ENCODE measurements at regions not wholly inside any gene's neighbourhood (a gene's known extent, or its start where the extent isn't known, plus 50 kb on each side); places are given as distances from the start of the nearest gene placed in this dataset.

DNA sequence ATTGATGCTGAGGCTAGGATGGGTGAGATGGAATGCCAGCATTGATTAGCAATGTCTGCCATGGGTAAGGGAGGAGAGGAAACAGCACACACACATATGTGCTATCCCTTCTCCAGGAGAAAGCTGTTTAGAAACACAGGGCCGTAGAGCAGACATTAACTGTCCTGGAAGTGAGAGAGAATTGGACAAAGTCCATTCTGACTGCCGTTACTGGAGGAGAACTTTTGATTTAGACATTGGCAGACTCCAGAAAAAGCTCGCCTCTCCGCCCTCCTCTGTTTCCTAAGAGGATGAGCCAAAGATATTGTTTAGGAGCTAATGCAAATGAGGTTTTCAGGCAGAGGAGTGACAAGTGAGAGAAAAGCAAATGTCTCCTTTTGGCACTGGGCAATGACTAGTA lies 237.0 kb downstream of the HAPSTR1 start:
- TF ChIP-seq EZH2 (IDR thresholded peaks at IDR 0.05; ENCODE audit: insufficient read depth, low read length): no peak
- TF ChIP-seq, protein P1, sequence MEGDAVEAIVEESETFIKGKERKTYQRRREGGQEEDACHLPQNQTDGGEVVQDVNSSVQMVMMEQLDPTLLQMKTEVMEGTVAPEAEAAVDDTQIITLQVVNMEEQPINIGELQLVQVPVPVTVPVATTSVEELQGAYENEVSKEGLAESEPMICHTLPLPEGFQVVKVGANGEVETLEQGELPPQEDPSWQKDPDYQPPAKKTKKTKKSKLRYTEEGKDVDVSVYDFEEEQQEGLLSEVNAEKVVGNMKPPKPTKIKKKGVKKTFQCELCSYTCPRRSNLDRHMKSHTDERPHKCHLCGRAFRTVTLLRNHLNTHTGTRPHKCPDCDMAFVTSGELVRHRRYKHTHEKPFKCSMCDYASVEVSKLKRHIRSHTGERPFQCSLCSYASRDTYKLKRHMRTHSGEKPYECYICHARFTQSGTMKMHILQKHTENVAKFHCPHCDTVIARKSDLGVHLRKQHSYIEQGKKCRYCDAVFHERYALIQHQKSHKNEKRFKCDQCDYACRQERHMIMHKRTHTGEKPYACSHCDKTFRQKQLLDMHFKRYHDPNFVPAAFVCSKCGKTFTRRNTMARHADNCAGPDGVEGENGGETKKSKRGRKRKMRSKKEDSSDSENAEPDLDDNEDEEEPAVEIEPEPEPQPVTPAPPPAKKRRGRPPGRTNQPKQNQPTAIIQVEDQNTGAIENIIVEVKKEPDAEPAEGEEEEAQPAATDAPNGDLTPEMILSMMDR (IDR thresholded peaks at IDR 0.05; ENCODE audit: insufficient read depth, low read depth, low read length): no peak
